Peyer's patch (tissue), 4 donors: ENCODE measurements at regions not wholly inside any gene's neighbourhood (a gene's known extent, or its start where the extent isn't known, plus 50 kb on each side); places are given as distances from the start of the nearest gene placed in this dataset.

Experiments used
- DNase-seq, 3 donors: peaks; one replicate each; pipeline ENCODE4 v3.0.0-alpha.2; 2017 to 2019
- H3K27ac ChIP-seq, 4 donors: fragments of 200-600 bp; sonication (generic); one replicate each; pipeline ENCODE4 v1.5.1; 2016 to 2019
- H3K27me3 ChIP-seq, 2 donors: fragments of 200-600 bp; sonication (generic); one replicate each; pipeline ENCODE4 v1.5.1; 2019
- H3K36me3 ChIP-seq, 3 donors: fragments of 200-600 bp; sonication (generic); one replicate each; pipeline ENCODE4 v1.5.1; 2016 to 2019
- H3K4me1 ChIP-seq, 4 donors: fragments of 200-600 bp; sonication (generic); one replicate each; pipeline ENCODE4 v1.5.1; 2016 to 2019
- H3K4me3 ChIP-seq, 4 donors: fragments of 200-600 bp; sonication (generic); 1 replicate in 3 of 4; 2 replicates in 1 of 4; pipeline ENCODE4 v1.5.1; 2016 to 2019; ENCODE audit warnings: mild to moderate bottlenecking in 1 of 4
- H3K9me3 ChIP-seq, 4 donors: fragments of 200-600 bp; sonication (generic); one replicate each; pipeline ENCODE4 v1.5.1; 2016 to 2019; ENCODE audit warnings: mild to moderate bottlenecking in 1 of 4
- CTCF ChIP-seq, 6 experiments: fragments of 450-650 bp in 4 of 6; fragments of 200-600 bp in 2 of 6; sonication (generic) in 1 of 6; IDR thresholded peaks; one replicate each; pipeline ENCODE4 v1.5.1; 2017 to 2019; ENCODE audit warnings: antibody characterized with exemption in 6 of 6, mild to moderate bottlenecking in 3 of 6, moderate library complexity in 1 of 6
- POLR2A ChIP-seq, 2 donors: fragments of 450-650 bp; IDR thresholded peaks; one replicate each; pipeline ENCODE4 v1.5.1; 2017; ENCODE audit warnings: antibody characterized with exemption in 2 of 2, mild to moderate bottlenecking in 2 of 2, moderate library complexity in 2 of 2

GRCh38 chr2:23248667-23249066, 136.3 kb upstream of the KLHL29 start:
- H3K36me3 ChIP-seq: no peaks in the 10 kb centered on the region
- H3K9me3 ChIP-seq: no peaks in the 10 kb centered on the region
- no peak overlapping the region for H3K27ac ChIP-seq
- DNase-seq: no peak
- no peaks in the 10 kb centered on the region for H3K27me3 ChIP-seq
- H3K4me1 ChIP-seq: no peaks in the 10 kb centered on the region
- TF ChIP-seq POLR2A (IDR thresholded peaks at IDR 0.05) (no peak), CTCF (IDR thresholded peaks at IDR 0.05) (no peak)
- no peak overlapping the region for H3K4me3 ChIP-seq

- H3K9me3 ChIP-seq: no peaks in the 10 kb centered on the region
- no peaks in the 10 kb centered on the region for H3K27me3 ChIP-seq
- no peaks in the 10 kb centered on the region for H3K4me1 ChIP-seq
- H3K4me3 ChIP-seq: no peak overlapping the region
- H3K27ac ChIP-seq: no peak overlapping the region
- TF ChIP-seq CTCF (IDR thresholded peaks at IDR 0.05): no peak
- no peak for TF ChIP-seq POLR2A (IDR thresholded peaks at IDR 0.05)
- no peak for DNase-seq
- no peaks in the 10 kb centered on the region for H3K36me3 ChIP-seq
Measured at GRCh38 chr2:23249348-23249747, 135.6 kb upstream of the KLHL29 start.

GRCh38 chr2:23250371-23250770, 134.6 kb upstream of the KLHL29 start:
- no peaks in the 10 kb centered on the region for H3K36me3 ChIP-seq
- TF ChIP-seq POLR2A (IDR thresholded peaks at IDR 0.05) (no peak), CTCF (IDR thresholded peaks at IDR 0.05) (no peak)
- H3K4me1 ChIP-seq: no peaks in the 10 kb centered on the region
- H3K9me3 ChIP-seq: no peaks in the 10 kb centered on the region
- H3K27me3 ChIP-seq: no peaks in the 10 kb centered on the region
- no peak overlapping the region for H3K4me3 ChIP-seq
- DNase-seq: no peak
- no peak overlapping the region for H3K27ac ChIP-seq

- TF ChIP-seq POLR2A (IDR thresholded peaks at IDR 0.05) (no peak), CTCF (IDR thresholded peaks at IDR 0.05) (no peak)
- DNase-seq: no peak
- Histone ChIP-seq H3K36me3 (no peaks in the 10 kb centered on the region), H3K27me3 (no peaks in the 10 kb centered on the region), H3K4me3 (no peak overlapping the region), H3K9me3 (no peaks in the 10 kb centered on the region), H3K4me1 (no peaks in the 10 kb centered on the region), H3K27ac (no peak overlapping the region)
Measured at GRCh38 chr2:23256643-23257042, 128.3 kb upstream of the KLHL29 start.

GRCh38 chr2:23260621-23261020, 124.4 kb upstream of the KLHL29 start:
- Histone ChIP-seq H3K36me3 (no peaks in the 10 kb centered on the region), H3K4me1 (no peaks in the 10 kb centered on the region), H3K4me3 (no peak overlapping the region), H3K27me3 (no peaks in the 10 kb centered on the region), H3K9me3 (no peaks in the 10 kb centered on the region), H3K27ac (no peak overlapping the region)
- no peak for DNase-seq
- no peak for TF ChIP-seq CTCF (IDR thresholded peaks at IDR 0.05)
